Pulmonary artery endothelial cell (primary cell): ENCODE measurements at regions not wholly inside any gene's neighbourhood (a gene's known extent, or its start where the extent isn't known, plus 50 kb on each side); places are given as distances from the start of the nearest gene placed in this dataset.
"Not testable (repeated sequence)": the region's sequence is repeated elsewhere in the genome, so short reads cannot be mapped to it uniquely, and the experiment has no call there.

Experiments used
- DNase-seq: peaks from one replicate; pipeline ENCODE4 v3.0.0-alpha.2; 2011; ENCODE audit warnings: low read depth, low spot score

DNA sequence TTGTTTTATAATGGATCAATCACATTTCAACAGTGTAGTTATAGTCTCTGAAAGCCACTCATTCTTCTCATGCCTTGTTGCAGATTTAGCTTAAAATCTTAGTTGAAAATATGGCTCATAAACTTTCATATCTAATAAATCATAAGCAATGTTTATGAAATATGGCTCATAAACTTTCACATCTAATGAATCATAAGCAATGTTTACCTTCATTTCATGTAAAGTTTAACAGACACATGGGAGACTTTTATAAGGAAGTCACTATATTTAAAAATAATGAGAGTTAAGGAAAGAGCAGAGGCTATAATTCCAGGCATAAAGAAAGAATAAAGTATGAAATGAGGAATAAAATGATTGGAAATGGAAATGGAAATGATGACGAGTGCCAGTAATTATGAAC lies 1042.1 kb downstream of the FSCB start:
- no peak for DNase-seq

- DNase-seq, result no peak
Measured at GRCh38 chr14:43449291-43449690, 1057.8 kb downstream of the FSCB start.

GRCh38 chr14:43438056-43438455 lies 1069.0 kb downstream of the FSCB start:
- DNase-seq, result no peak

DNA sequence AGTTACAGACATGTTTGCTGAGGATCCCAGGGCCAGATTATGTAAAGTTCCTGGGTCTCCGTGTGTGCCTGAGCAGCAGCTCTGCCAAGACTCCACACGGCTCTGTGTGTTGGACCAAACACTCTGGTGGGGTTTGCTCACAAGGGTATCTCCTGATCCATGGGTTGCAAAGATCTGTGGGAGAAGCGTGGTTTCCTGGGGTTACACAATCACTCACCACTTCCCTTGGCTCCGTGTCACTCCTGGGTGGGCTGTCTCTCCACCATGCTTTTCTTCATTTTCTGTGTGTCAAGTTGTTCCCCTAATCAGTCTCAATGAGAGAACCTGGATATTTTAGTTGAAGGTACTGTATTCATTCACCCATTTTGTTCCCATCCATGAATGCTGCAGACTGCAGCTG lies 1088.8 kb downstream of the FSCB start:
- DNase-seq, result no peak

GRCh38 chr14:43413084-43413483 lies 1094.0 kb downstream of the FSCB start:
- no peak for DNase-seq

DNA sequence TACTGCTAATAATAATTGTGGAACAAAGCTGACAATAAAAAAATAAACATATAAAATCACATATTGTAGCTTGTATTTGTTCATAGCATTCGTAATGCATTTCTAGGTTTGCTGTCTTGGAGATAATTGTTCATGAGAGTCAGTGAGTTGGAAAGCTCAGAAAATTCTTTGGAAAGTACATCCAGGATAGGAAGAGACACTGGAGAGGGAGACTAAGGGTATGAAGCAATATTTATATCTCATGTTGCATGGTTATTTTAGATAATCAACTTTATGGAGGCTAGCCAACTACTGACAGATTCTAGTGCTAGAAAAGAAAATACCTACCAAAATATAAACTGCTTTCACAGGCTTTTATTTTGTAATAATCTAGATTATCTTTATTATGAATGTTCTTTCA lies 1095.2 kb downstream of the FSCB start:
- no peak for DNase-seq

GRCh38 chr14:43410631-43411030 lies 1096.5 kb downstream of the FSCB start:
- DNase-seq, result no peak

DNA sequence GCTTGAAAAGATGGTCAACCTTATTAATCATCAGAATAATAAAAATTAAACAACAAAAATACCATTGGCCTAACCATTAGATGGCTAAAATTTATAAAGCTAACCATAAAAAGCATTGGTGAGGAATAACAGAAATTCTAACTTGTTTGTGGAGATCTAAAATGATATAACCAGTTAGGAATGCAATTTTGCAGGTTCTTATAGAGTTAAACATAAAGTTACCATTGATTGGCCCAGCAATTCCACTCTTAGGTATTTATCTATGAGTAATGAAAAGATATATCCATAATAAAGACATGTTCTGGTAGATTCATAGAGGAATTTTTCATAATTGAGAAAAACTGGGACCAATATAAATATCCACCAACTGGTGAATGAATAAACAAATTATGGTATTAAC lies 1098.6 kb downstream of the FSCB start:
- DNase-seq, result no peak

- DNase-seq, result no peak
Measured at GRCh38 chr14:43407706-43408105, 1099.4 kb downstream of the FSCB start.

- no peak for DNase-seq
Measured at GRCh38 chr14:43406931-43407330, 1100.2 kb downstream of the FSCB start.

DNA sequence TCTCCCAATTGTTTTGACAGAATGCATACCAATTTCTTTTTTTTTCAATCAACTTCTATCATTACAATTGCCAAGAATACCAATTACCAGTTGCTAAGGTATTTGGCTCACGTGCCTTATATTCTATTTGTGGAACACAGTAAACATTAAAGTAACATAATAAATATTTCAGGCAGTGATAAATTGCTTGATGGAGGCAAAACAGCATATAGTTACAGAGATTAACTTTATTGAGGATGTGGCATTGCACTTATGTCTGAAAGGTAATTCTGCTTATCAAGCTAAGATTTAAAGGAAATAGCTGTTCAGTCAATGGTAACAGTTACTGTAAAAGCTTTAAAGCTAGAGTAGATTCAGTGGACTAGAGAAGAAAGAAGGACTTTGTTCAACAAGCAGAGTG lies 1107.8 kb downstream of the FSCB start:
- DNase-seq, result no peak

DNA sequence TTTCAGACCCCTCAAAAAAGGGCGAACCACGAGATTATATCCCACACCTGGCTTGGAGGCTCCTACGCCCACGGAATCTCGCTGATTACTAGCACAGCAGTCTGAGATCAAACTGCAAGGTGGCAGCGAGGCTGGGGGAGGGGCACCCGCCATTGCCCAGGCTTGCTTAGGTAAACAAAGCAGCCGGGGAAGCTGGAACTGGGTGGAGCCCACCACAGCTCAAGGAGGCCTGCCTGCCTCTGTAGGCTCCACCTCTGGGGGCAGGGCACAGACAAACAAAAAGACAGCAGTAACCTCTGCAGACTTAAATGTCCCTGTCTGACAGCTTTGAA lies 1136.6 kb downstream of the FSCB start:
- not testable (repeated sequence) for DNase-seq

- DNase-seq, result no peak
Measured at GRCh38 chr14:43369710-43370564, 1137.1 kb downstream of the FSCB start.

- no peak for DNase-seq
Measured at GRCh38 chr14:43362586-43362985, 1144.5 kb downstream of the FSCB start.

- DNase-seq, result no peak
Measured at GRCh38 chr14:43361751-43362150, 1145.3 kb downstream of the FSCB start.

DNA sequence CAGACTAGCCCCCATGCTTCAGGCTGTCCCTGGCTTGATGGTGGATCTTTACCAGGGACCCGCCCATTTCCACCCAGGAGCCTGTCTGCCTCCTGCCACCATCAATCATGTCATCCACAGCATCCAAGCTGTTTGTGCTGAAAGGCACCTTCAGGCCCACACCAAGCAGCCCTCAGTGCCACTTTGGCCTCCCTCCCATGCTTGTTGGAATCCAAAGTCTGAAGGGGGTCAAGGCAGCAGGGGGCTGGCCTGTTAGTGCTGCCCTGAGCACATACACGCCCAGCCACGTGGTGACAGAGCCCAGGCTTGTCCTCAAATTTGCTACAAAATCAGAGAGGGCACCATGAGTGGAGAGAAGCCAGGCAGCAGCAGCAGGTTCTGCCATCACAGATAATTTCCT lies 1146.8 kb downstream of the FSCB start:
- no peak for DNase-seq

DNA sequence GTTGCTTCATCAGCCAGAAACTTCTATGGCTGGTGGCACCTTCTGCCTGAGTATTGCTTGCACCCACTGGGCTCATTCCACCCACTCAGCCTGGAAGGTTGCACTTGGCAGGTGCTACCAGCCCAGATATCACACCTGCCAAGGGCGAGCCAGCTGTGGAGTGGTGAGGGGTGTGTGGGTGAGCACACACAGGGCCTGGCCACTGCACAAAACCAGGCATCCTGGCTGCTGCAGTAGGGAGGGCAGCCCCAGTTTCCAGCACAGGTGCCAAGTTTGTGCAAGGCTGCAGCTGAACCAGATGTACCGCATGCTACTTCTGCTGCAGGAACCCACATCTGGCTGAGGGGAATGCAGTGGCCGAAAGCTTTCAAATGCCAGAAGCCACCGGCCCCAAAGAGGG lies 1147.8 kb downstream of the FSCB start:
- DNase-seq, result no peak

DNA sequence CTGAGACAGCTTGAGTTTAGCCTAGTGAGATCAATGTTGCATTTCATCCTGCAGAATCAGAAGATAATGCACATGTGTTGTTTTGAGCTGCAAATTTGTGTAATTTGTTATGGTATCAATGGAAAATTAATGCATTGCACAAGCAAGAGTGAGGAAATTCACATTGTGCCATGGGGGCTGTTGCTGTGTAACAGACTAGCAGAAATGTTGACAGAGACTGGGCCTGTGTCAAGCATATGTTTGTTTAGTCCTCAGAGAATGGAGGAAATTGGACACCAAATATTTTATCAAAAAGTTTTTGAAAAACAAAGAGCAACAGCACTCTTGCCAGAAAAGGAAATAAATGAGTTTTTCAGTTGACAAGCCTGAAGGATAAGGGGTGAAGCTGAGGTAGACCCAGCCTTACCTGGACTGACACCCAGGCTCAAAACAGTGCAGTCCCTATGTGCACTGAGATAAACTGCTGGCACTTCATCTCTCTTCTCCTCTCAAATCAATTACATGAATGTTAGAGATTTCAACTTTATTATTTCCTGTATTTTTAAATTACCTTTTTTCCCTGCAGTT lies 1150.0 kb downstream of the FSCB start:
- no peak for DNase-seq

DNA sequence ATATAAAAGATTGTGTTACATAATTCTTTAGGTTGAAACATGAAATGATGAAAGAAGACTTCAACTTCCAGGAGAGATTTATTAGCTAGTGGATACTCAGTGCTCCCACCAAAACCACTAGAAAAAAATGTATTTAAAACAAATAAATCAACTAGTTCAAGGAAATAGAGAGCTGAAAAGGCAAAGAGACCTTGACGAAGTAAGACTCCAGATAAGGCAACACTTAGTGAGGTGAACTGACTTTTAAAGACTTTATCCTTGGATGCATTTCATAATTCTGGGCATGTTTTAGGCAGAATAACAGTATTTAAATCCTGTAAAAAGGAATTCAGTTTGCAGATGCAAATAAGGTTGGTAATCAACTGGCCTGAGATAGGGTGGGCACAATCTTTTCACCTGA lies 1150.7 kb downstream of the FSCB start:
- DNase-seq, result no peak

- no peak for DNase-seq
Measured at GRCh38 chr14:43341921-43342320, 1165.2 kb downstream of the FSCB start.

- no peak for DNase-seq
Measured at GRCh38 chr14:43338713-43339112, 1168.4 kb downstream of the FSCB start.

DNA sequence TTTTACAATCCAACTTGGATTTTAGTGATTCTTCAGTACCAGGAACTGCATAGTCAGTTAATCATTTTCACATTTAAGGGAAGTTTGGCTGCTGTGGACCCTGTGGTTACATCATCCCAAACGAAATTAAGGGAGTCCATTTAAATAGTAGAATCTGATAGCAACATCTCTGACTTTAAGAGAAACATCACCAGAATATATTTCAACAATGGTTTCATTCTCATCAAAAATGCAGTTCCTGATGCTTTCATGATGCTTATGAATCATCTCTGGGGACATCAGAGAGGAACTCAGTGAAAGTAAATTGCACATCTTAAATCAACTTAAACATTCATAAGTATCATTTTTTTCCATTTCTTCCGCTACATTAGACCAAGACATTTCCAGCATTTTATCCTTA lies 1170.7 kb downstream of the FSCB start:
- no peak for DNase-seq
